ENCODE measurements at regions not wholly inside any gene's neighbourhood (a gene's known extent, or its start where the extent isn't known, plus 50 kb on each side); places are given as distances from the start of the nearest gene placed in this dataset.

DNA sequence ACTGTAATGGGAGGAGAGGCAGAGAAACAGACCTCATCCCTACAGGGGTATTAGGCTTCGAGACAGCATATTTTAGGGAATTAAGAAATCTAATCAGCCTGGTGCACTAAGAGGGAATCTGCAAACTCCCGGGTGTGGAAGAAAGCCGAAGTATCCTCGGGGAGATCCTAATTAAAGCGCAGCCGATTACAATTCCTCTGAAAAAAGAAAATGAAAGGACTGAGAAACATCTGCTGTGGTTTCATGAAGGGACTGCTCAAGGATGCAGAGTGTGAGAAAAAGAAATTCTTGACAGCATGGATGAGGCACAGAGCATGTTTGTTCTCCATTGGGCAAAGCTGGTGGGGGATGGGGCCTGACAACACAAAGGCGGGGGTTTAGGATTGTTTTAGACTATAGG is 290.0 kb upstream of the LARGE1 start:
- Histone ChIP-seq H3K4me1 (ENCODE audit: low read depth) (no peaks in the 10 kb centered on the region), H3K4me3 (no peak overlapping the region), H3K9me3 (no peaks in the 10 kb centered on the region), H3K36me3 (ENCODE audit: low read depth) (no peaks in the 10 kb centered on the region)
- TF ChIP-seq, protein P1, sequence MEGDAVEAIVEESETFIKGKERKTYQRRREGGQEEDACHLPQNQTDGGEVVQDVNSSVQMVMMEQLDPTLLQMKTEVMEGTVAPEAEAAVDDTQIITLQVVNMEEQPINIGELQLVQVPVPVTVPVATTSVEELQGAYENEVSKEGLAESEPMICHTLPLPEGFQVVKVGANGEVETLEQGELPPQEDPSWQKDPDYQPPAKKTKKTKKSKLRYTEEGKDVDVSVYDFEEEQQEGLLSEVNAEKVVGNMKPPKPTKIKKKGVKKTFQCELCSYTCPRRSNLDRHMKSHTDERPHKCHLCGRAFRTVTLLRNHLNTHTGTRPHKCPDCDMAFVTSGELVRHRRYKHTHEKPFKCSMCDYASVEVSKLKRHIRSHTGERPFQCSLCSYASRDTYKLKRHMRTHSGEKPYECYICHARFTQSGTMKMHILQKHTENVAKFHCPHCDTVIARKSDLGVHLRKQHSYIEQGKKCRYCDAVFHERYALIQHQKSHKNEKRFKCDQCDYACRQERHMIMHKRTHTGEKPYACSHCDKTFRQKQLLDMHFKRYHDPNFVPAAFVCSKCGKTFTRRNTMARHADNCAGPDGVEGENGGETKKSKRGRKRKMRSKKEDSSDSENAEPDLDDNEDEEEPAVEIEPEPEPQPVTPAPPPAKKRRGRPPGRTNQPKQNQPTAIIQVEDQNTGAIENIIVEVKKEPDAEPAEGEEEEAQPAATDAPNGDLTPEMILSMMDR (IDR thresholded peaks at IDR 0.05) = no peak
- ATAC-seq (no peak), DNase-seq (no peak)
- intact Hi-C loops (cut with DNase I, micrococcal nuclease) = no loop called here

- no peak overlapping the region for H3K4me3 ChIP-seq
- DNase-seq (no peak), ATAC-seq (no peak)
- H3K9me3 ChIP-seq = no peaks in the 10 kb centered on the region
- intact Hi-C loops (cut with DNase I, micrococcal nuclease) = no loop called here
- TF ChIP-seq, protein P1 (IDR thresholded peaks at IDR 0.05) = no peak
- no peaks in the 10 kb centered on the region for H3K4me1 ChIP-seq (ENCODE audit: low read depth)
- H3K36me3 ChIP-seq (ENCODE audit: low read depth) = no peaks in the 10 kb centered on the region
Observed at GRCh38 chr22:34214372-34214771, 294.1 kb upstream of the LARGE1 start.

- no peaks in the 10 kb centered on the region for H3K36me3 ChIP-seq (ENCODE audit: low read depth)
- no peaks in the 10 kb centered on the region for H3K4me1 ChIP-seq (ENCODE audit: low read depth)
- TF ChIP-seq, protein P1 (IDR thresholded peaks at IDR 0.05) = no peak
- intact Hi-C loops (cut with DNase I, micrococcal nuclease) = no loop called here
- ATAC-seq = no peak
- no peak overlapping the region for H3K4me3 ChIP-seq
- no peak for DNase-seq
- no peaks in the 10 kb centered on the region for H3K9me3 ChIP-seq
Observed at GRCh38 chr22:34225278-34225677, 305.0 kb upstream of the LARGE1 start.

DNA sequence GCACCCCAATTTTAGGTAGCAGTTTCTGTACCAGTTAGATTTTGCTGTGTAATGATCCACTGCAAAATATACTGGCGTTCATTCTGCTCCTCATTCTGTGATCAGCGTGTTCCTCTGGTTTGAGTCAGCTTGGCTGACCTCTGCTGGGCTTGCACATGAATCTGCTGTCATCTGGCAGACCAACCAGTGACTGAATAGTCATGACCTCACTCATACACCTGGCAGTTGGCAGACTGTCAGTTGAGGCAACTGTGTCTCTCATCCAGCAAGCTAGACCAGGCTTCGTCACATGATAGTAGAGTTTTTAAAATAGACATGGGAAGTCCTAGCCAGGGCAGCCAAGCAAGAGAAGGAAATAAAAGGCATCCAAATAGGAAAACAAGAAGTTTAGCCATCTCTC is 316.3 kb upstream of the LARGE1 start:
- H3K36me3 ChIP-seq (ENCODE audit: low read depth) = no peaks in the 10 kb centered on the region
- DNase-seq (no peak), ATAC-seq (no peak)
- H3K9me3 ChIP-seq = peaks cover 4% of the 10 kb centered on the region
- TF ChIP-seq, protein P1 (IDR thresholded peaks at IDR 0.05) = no peak
- H3K4me1 ChIP-seq (ENCODE audit: low read depth) = no peaks in the 10 kb centered on the region
- no peak overlapping the region for H3K4me3 ChIP-seq
- intact Hi-C loops (cut with DNase I, micrococcal nuclease) = no loop called here

GRCh38 chr22:34239421-34239820 is 319.1 kb upstream of the LARGE1 start:
- Histone ChIP-seq H3K4me1 (ENCODE audit: low read depth) (no peaks in the 10 kb centered on the region), H3K4me3 (no peak overlapping the region), H3K36me3 (ENCODE audit: low read depth) (no peaks in the 10 kb centered on the region), H3K9me3 (peaks cover 4% of the 10 kb centered on the region)
- DNase-seq (no peak), ATAC-seq (no peak)
- TF ChIP-seq, protein P1 (IDR thresholded peaks at IDR 0.05) = no peak
- intact Hi-C loops (cut with DNase I, micrococcal nuclease) = no loop called here

GRCh38 chr22:34243023-34243422 is 322.7 kb upstream of the LARGE1 start:
- no peak for ATAC-seq
- TF ChIP-seq, protein P1 (IDR thresholded peaks at IDR 0.05) = no peak
- intact Hi-C loops (cut with DNase I, micrococcal nuclease) = no loop called here
- Histone ChIP-seq H3K4me1 (ENCODE audit: low read depth) (no peaks in the 10 kb centered on the region), H3K9me3 (no peaks in the 10 kb centered on the region), H3K4me3 (no peak overlapping the region), H3K36me3 (ENCODE audit: low read depth) (no peaks in the 10 kb centered on the region)
- no peak for DNase-seq

Measured in mucosa of descending colon (tissue), 3 donors.